DOHH2 (cell line): ENCODE measurements at regions not wholly inside any gene's neighbourhood (a gene's known extent, or its start where the extent isn't known, plus 50 kb on each side); places are given as distances from the start of the nearest gene placed in this dataset.

Experiments
- H3F3A ChIP-seq: fragments of 200-600 bp; sonication (generic), shearing (Covaris generic); 2 replicates; pipeline ENCODE4 v1.6.0; 2016; ENCODE audit warnings: antibody characterized with exemption, mild to moderate bottlenecking; ENCODE audit not compliant: control insufficient read depth, insufficient read depth
- H3K27ac ChIP-seq: fragments of 200-600 bp; sonication (generic); 2 replicates; pipeline ENCODE4 v1.5.1; 2014; ENCODE audit warnings: low read depth, mild to moderate bottlenecking, low read length, moderate library complexity
- H3K27me3 ChIP-seq: fragments of 200-600 bp; sonication (generic); 2 replicates; pipeline ENCODE4 v1.6.1; 2014; ENCODE audit warnings: mild to moderate bottlenecking, low read length, mixed read lengths; ENCODE audit not compliant: control insufficient read depth
- H3K36me3 ChIP-seq: fragments of 200-600 bp; sonication (generic); 2 replicates; pipeline ENCODE4 v1.6.1; 2014; ENCODE audit warnings: mild to moderate bottlenecking, low read length, moderate library complexity, mixed read lengths; ENCODE audit not compliant: control insufficient read depth
- H3K4me1 ChIP-seq: fragments of 200-600 bp; sonication (generic); 2 replicates; pipeline ENCODE4 v1.6.1; 2014; ENCODE audit warnings: mild to moderate bottlenecking, low read length, mixed read lengths; ENCODE audit not compliant: control insufficient read depth
- H3K4me2 ChIP-seq: fragments of 200-600 bp; sonication (generic); 2 replicates; pipeline ENCODE4 v1.6.0; 2014; ENCODE audit warnings: mild to moderate bottlenecking, low read length, moderate library complexity
- H3K4me3 ChIP-seq: fragments of 200-600 bp; sonication (generic); 2 replicates; pipeline ENCODE4 v1.5.1; 2014; ENCODE audit warnings: mild to moderate bottlenecking, low read length, mixed read lengths
- H3K79me2 ChIP-seq: fragments of 200-600 bp; sonication (generic); 2 replicates; pipeline ENCODE4 v1.6.1; 2014; ENCODE audit warnings: mild to moderate bottlenecking, low read length, mixed read lengths; ENCODE audit not compliant: control insufficient read depth
- H3K9me2 ChIP-seq: fragments of 200-600 bp; sonication (generic); replicated peaks from 2 replicates; pipeline ENCODE4 v1.6.1; 2014; ENCODE audit warnings: mild to moderate bottlenecking, low read length, mixed read lengths; ENCODE audit not compliant: control insufficient read depth
- H3K9me3 ChIP-seq: fragments of 200-600 bp; sonication (generic); 2 replicates; pipeline ENCODE4 v1.6.1; 2014; ENCODE audit warnings: antibody characterized with exemption, low read length, mixed read lengths; ENCODE audit not compliant: control insufficient read depth, insufficient read depth
- H4K20me1 ChIP-seq: fragments of 200-600 bp; sonication (generic); 2 replicates; pipeline ENCODE4 v1.6.0; 2014; ENCODE audit warnings: low read depth, mild to moderate bottlenecking, antibody characterized with exemption, low read length, moderate library complexity; ENCODE audit not compliant: control insufficient read depth, insufficient read depth
- EZH2phosphoT487 ChIP-seq: fragments of 200-600 bp; sonication (generic); IDR thresholded peaks from 2 replicates; pipeline ENCODE4 v1.6.1; 2017; ENCODE audit warnings: borderline replicate concordance, mild to moderate bottlenecking, antibody characterized with exemption, low read length, moderate library complexity, mixed read lengths
- TF ChIP-seq, protein P1 (sequence below): fragments of 200-600 bp; sonication (generic); IDR thresholded peaks from one replicate; pipeline ENCODE4 v1.5.1; 2014; ENCODE audit warnings: antibody characterized with exemption, mild to moderate bottlenecking, low read depth, low read length; ENCODE audit not compliant: poor library complexity, severe bottlenecking

DNA sequence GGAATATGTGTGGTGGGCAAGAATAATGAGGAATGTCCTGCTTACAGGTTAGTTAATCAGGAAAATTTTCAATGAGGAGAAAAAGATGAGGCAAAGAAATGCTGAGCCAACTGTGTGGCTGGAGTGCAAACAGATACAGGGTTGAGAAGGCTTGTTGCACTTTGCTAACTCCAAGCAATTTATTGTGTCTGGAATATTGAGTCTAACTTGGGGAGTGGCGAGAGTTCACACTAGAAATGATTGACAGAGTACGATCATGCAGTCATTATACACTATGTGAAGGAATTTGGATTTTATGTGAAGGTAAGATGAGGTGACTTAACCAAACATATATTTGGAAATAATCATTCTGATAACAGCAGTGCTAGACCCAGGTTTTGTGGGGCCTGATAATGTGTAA, 185.0 kb upstream of the ELAC2 start:
- Histone ChIP-seq H3K27ac (no peak overlapping the region), H3K4me3 (no peak overlapping the region), H3K9me2 (no peaks in the 10 kb centered on the region), H3K79me2 (no peaks in the 10 kb centered on the region), H3K36me3 (no peaks in the 10 kb centered on the region), H3F3A (no peaks in the 10 kb centered on the region), H3K4me1 (no peaks in the 10 kb centered on the region), H3K27me3 (no peaks in the 10 kb centered on the region), H3K4me2 (no peak overlapping the region), H3K9me3 (no peaks in the 10 kb centered on the region), H4K20me1 (no peaks in the 10 kb centered on the region)
- TF ChIP-seq, protein P1, sequence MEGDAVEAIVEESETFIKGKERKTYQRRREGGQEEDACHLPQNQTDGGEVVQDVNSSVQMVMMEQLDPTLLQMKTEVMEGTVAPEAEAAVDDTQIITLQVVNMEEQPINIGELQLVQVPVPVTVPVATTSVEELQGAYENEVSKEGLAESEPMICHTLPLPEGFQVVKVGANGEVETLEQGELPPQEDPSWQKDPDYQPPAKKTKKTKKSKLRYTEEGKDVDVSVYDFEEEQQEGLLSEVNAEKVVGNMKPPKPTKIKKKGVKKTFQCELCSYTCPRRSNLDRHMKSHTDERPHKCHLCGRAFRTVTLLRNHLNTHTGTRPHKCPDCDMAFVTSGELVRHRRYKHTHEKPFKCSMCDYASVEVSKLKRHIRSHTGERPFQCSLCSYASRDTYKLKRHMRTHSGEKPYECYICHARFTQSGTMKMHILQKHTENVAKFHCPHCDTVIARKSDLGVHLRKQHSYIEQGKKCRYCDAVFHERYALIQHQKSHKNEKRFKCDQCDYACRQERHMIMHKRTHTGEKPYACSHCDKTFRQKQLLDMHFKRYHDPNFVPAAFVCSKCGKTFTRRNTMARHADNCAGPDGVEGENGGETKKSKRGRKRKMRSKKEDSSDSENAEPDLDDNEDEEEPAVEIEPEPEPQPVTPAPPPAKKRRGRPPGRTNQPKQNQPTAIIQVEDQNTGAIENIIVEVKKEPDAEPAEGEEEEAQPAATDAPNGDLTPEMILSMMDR = no peak
- no peak for TF ChIP-seq EZH2phosphoT487

DNA sequence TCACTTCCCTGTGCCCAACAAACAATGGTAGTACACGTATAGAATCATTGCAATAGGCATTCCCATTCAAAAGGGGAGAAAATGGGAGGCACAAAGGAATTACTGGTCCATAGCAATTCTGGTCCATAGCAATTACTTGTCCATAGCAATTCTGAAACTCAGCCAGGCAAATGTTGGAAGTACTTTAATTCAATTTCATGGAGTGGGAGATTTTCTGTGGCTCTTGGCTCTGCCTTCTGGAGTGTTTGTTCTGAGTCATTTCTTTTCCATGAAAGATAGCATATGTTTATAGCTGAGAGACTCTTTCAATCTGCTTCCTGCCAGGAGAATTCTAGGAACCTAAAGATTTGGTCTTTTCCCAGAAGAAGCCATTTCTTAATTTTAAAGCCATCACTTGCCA, 182.8 kb upstream of the ELAC2 start:
- Histone ChIP-seq H3K27ac (no peak overlapping the region), H3K4me3 (no peak overlapping the region), H3K36me3 (no peaks in the 10 kb centered on the region), H3K9me2 (no peaks in the 10 kb centered on the region), H3K4me1 (no peaks in the 10 kb centered on the region), H3K9me3 (no peaks in the 10 kb centered on the region), H3F3A (no peaks in the 10 kb centered on the region), H3K27me3 (no peaks in the 10 kb centered on the region), H4K20me1 (no peaks in the 10 kb centered on the region), H3K4me2 (no peak overlapping the region), H3K79me2 (no peaks in the 10 kb centered on the region)
- TF ChIP-seq, protein P1 = no peak
- TF ChIP-seq EZH2phosphoT487 = no peak

DNA sequence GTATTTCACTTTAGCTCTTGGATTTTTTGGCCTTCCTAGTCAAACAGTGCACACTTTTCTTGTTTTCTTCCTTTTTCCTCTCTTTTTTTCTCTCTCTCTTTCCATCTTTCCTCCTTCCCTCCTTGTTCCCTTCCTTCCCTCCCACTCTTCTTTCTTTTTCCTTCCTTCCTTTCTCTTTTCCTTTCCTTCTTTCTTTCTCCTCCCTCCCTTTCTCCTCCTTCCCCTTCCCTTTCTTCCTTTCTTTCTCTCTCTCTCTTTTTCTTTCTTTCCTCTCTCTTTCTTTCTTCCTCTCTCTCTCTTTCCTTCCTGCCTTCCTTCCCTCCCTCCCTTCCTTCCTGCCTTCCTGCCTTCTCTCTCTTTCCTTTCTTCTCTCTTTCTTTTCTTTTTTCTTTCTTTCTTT, 181.6 kb upstream of the ELAC2 start:
- no peak overlapping the region for H3K4me3 ChIP-seq
- no peaks in the 10 kb centered on the region for H3K9me3 ChIP-seq

DNA sequence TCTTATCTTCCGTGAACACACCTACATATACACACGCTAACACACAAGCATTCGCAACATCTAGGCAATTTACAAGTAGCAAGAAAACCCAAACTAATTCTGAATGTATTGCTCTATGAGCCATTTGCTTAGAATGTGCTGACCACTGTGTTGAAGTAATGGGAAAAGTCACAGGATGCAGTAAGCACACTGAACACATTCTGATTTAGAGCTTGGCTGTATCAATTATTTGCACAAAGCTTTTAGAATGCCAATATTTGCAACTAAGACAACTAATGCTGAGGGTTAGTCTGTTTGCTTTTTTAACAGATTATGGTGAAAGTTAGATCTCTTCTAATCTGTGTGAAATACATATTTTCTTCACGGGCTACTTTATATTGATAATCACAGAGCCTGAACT, 179.8 kb upstream of the ELAC2 start:
- no peaks in the 10 kb centered on the region for H3K9me2 ChIP-seq
- no peaks in the 10 kb centered on the region for H3F3A ChIP-seq
- H3K27ac ChIP-seq = no peak overlapping the region
- H3K4me3 ChIP-seq = no peak overlapping the region
- TF ChIP-seq EZH2phosphoT487 = no peak
- TF ChIP-seq, protein P1 = no peak
- no peaks in the 10 kb centered on the region for H3K27me3 ChIP-seq
- H3K4me2 ChIP-seq = no peak overlapping the region
- H3K9me3 ChIP-seq = no peaks in the 10 kb centered on the region
- H3K79me2 ChIP-seq = no peaks in the 10 kb centered on the region
- no peaks in the 10 kb centered on the region for H3K4me1 ChIP-seq
- no peaks in the 10 kb centered on the region for H3K36me3 ChIP-seq
- no peaks in the 10 kb centered on the region for H4K20me1 ChIP-seq

More for the DNA sequence above, 181.6 kb upstream of the ELAC2 start:
- H3K27me3 ChIP-seq = no peaks in the 10 kb centered on the region
- H3K27ac ChIP-seq = no peak overlapping the region
- H3K4me2 ChIP-seq = no peak overlapping the region
- no peaks in the 10 kb centered on the region for H3F3A ChIP-seq
- H3K79me2 ChIP-seq = no peaks in the 10 kb centered on the region
- no peak for TF ChIP-seq EZH2phosphoT487
- H3K36me3 ChIP-seq = no peaks in the 10 kb centered on the region
- no peaks in the 10 kb centered on the region for H3K4me1 ChIP-seq
- no peaks in the 10 kb centered on the region for H4K20me1 ChIP-seq
- H3K9me2 ChIP-seq = no peaks in the 10 kb centered on the region
